Activated B cell treated with CpG ODN at 0.5 μM for 24 hours (primary cell): ENCODE measurements at regions not wholly inside any gene's neighbourhood (a gene's known extent, or its start where the extent isn't known, plus 50 kb on each side); places are given as distances from the start of the nearest gene placed in this dataset.

Experiments used
- ATAC-seq: fragments of 200-7000 bp; cut with Tn5 transposase; one replicate; pipeline ENCODE4 v1.10.0; 2021; ENCODE audit warnings: low read depth, mild to moderate bottlenecking, moderate library complexity
- CTCF ChIA-PET: fragments of 350-600 bp; sonication (Branson Sonifier 250); formaldehyde crosslinking; loops from one replicate; lab custom pipeline; 2021; ENCODE audit warnings: antibody characterized with exemption; lab: Charles Lee
- POLR2A ChIA-PET: fragments of 350-600 bp; sonication (Branson Sonifier 250); formaldehyde crosslinking; loops from one replicate; lab custom pipeline; 2021; ENCODE audit warnings: antibody characterized with exemption; lab: Charles Lee
- DNase-seq: peaks from one replicate; pipeline ENCODE4 v3.0.0; 2022
- H3K27ac Mint-ChIP-seq: one replicate; pipeline ENCODE4 v1.8.0; 2020; ENCODE audit warnings: mixed read lengths
- H3K27me3 Mint-ChIP-seq: one replicate; pipeline ENCODE4 v1.8.0; 2021; ENCODE audit warnings: mixed read lengths
- H3K36me3 Mint-ChIP-seq: one replicate; pipeline ENCODE4 v1.8.0; 2021; ENCODE audit warnings: low read depth, mixed read lengths
- H3K4me1 Mint-ChIP-seq: one replicate; pipeline ENCODE4 v1.8.0; 2021; ENCODE audit warnings: mixed read lengths
- H3K4me3 Mint-ChIP-seq: one replicate; pipeline ENCODE4 v1.8.0; 2020; ENCODE audit warnings: mild to moderate bottlenecking, mixed read lengths
- H3K9me3 Mint-ChIP-seq: one replicate; pipeline ENCODE4 v1.8.0; 2020; ENCODE audit warnings: mixed read lengths
- intact Hi-C: fragments of 100-400 bp; cut with micrococcal nuclease; formaldehyde crosslinking; loops from one replicate; pipeline ENCODE4 v1.15.1; 2024
- TF ChIP-seq, protein P1 (sequence below): fragments of 200-600 bp; IDR thresholded peaks from one replicate; pipeline ENCODE4 v1.8.0; 2022; ENCODE audit warnings: antibody characterized with exemption, mild to moderate bottlenecking

DNA sequence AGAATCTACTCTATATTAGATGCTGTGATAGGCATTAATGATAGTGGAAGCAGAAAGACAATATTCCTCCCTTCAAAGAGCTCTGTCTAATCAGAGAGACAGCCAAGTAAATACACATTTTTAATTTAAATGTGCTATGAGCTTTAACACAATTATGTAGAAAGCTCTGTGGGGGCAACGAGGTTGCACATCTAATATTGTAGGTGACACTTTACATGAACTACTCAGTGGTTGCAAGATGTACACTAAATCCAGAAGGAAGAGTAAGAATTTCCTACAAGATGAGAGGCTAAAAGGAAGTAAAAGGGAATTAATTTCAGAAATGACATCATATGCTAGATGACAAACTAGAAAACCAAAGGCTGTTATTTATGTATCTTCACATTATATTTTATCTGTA, 120.9 kb downstream of the SPCS3 start:
- Mint-ChIP-seq H3K27ac (no peak overlapping the region), H3K9me3 (no peaks in the 10 kb centered on the region), H3K4me3 (no peak overlapping the region), H3K36me3 (no peaks in the 10 kb centered on the region), H3K4me1 (peaks cover 5% of the 10 kb centered on the region), H3K27me3 (no peaks in the 10 kb centered on the region)
- intact Hi-C loops, result no loop called here
- DNase-seq (no peak), ATAC-seq (no peak)
- TF ChIP-seq, protein P1, sequence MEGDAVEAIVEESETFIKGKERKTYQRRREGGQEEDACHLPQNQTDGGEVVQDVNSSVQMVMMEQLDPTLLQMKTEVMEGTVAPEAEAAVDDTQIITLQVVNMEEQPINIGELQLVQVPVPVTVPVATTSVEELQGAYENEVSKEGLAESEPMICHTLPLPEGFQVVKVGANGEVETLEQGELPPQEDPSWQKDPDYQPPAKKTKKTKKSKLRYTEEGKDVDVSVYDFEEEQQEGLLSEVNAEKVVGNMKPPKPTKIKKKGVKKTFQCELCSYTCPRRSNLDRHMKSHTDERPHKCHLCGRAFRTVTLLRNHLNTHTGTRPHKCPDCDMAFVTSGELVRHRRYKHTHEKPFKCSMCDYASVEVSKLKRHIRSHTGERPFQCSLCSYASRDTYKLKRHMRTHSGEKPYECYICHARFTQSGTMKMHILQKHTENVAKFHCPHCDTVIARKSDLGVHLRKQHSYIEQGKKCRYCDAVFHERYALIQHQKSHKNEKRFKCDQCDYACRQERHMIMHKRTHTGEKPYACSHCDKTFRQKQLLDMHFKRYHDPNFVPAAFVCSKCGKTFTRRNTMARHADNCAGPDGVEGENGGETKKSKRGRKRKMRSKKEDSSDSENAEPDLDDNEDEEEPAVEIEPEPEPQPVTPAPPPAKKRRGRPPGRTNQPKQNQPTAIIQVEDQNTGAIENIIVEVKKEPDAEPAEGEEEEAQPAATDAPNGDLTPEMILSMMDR, result no peak
- ChIA-PET CTCF (no interaction called here), POLR2A (no interaction called here)

GRCh38 chr4:176441594-176441993, 121.8 kb downstream of the SPCS3 start:
- Mint-ChIP-seq H3K27me3 (no peaks in the 10 kb centered on the region), H3K4me1 (peaks cover 4% of the 10 kb centered on the region), H3K4me3 (no peak overlapping the region), H3K36me3 (no peaks in the 10 kb centered on the region), H3K27ac (no peak overlapping the region), H3K9me3 (no peaks in the 10 kb centered on the region)
- ATAC-seq, result no peak
- TF ChIP-seq, protein P1, result no peak
- DNase-seq, result no peak
- CTCF ChIA-PET, result no interaction called here
- intact Hi-C loops, result no loop called here
- POLR2A ChIA-PET, result no interaction called here

DNA sequence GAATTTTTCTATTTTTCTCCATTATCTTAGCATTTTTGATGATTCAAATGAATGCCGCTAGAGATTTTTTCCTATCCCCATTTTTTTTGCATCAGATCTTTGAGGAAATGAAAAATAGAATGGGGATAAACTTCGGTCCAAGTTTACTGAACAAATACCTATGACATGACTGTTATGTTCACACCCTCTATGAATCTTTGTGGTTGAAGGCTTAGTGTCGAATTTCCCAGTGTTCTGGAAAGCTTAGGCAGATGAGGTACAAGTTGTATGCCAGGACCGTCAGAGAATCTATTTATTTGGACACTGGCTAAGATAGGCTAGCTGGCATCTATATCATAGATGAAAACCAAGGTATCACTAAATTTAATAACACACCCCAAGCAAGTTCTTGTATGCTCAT, 123.4 kb downstream of the SPCS3 start:
- H3K36me3 Mint-ChIP-seq, result no peaks in the 10 kb centered on the region
- H3K27ac Mint-ChIP-seq, result no peak overlapping the region
- ChIA-PET CTCF (no interaction called here), POLR2A (no interaction called here)
- H3K4me1 Mint-ChIP-seq, result no peaks in the 10 kb centered on the region
- TF ChIP-seq, protein P1, result no peak
- no peaks in the 10 kb centered on the region for H3K27me3 Mint-ChIP-seq
- intact Hi-C loops, result no loop called here
- H3K9me3 Mint-ChIP-seq, result no peaks in the 10 kb centered on the region
- DNase-seq, result no peak
- ATAC-seq, result no peak
- H3K4me3 Mint-ChIP-seq, result no peak overlapping the region

- ATAC-seq, result no peak
- Mint-ChIP-seq H3K9me3 (no peaks in the 10 kb centered on the region), H3K27me3 (no peaks in the 10 kb centered on the region), H3K27ac (no peak overlapping the region), H3K36me3 (no peaks in the 10 kb centered on the region), H3K4me3 (no peak overlapping the region), H3K4me1 (no peaks in the 10 kb centered on the region)
- DNase-seq, result no peak
- ChIA-PET POLR2A (no interaction called here), CTCF (no interaction called here)
- TF ChIP-seq, protein P1, result no peak
- intact Hi-C loops, result no loop called here
Observed at GRCh38 chr4:176443646-176444409, 124.1 kb downstream of the SPCS3 start.

- ChIA-PET POLR2A (no interaction called here), CTCF (no interaction called here)
- DNase-seq, result no peak
- TF ChIP-seq, protein P1, result no peak
- H3K4me1 Mint-ChIP-seq, result no peaks in the 10 kb centered on the region
- intact Hi-C loops, result no loop called here
- H3K9me3 Mint-ChIP-seq, result no peaks in the 10 kb centered on the region
- H3K4me3 Mint-ChIP-seq, result no peak overlapping the region
- H3K36me3 Mint-ChIP-seq, result no peaks in the 10 kb centered on the region
- H3K27me3 Mint-ChIP-seq, result no peaks in the 10 kb centered on the region
- ATAC-seq, result no peak
- no peak overlapping the region for H3K27ac Mint-ChIP-seq
Observed at GRCh38 chr4:176444741-176445140, 125.0 kb downstream of the SPCS3 start.
